K562 (cell line): ENCODE measurements at regions not wholly inside any gene's neighbourhood (a gene's known extent, or its start where the extent isn't known, plus 50 kb on each side); places are given as distances from the start of the nearest gene placed in this dataset.

ENCODE experiments used
- BCL6 ChIP-seq: fragments of 250-450 bp; sonication (Bioruptor Pico); IDR thresholded peaks from 2 replicates; pipeline ENCODE4 v1.4.0; 2020
- CBX2 ChIP-seq: fragments of 200-600 bp; sonication (generic); IDR thresholded peaks from one replicate; pipeline ENCODE4 v1.6.1; 2012; ENCODE audit warnings: mild to moderate bottlenecking, low read length, inconsistent platforms; ENCODE audit not compliant: insufficient read depth, poor library complexity, severe bottlenecking
- CHD2 ChIP-seq: IDR thresholded peaks from 2 replicates; pipeline ENCODE4 v1.6.1; 2011; ENCODE audit warnings: low read depth, low read length
- GATA2 ChIP-seq: sonication (generic); formaldehyde crosslinking; IDR thresholded peaks from 2 replicates; pipeline ENCODE4 v1.4.0; 2020; ENCODE audit warnings: mild to moderate bottlenecking, missing genetic modification reagents
- HEY1 ChIP-seq: fragments of 250-450 bp; sonication (Bioruptor Pico); IDR thresholded peaks from 2 replicates; pipeline ENCODE4 v1.5.0; 2020; ENCODE audit warnings: mild to moderate bottlenecking, moderate library complexity, borderline replicate concordance
- JUNB ChIP-seq: fragments of 450-650 bp; formaldehyde crosslinking; conservative IDR thresholded peaks from 2 replicates; pipeline ENCODE4 v1.4.0; 2020; ENCODE audit warnings: mild to moderate bottlenecking
- MEF2A ChIP-seq: IDR thresholded peaks from 2 replicates; pipeline ENCODE4 v1.6.1; 2011; ENCODE audit warnings: low read depth, mild to moderate bottlenecking, low read length, moderate library complexity; ENCODE audit not compliant: control insufficient read depth
- MYBL2 ChIP-seq, 2 experiments: fragments of 450-650 bp in 1 of 2; sonication (generic) in 1 of 2; formaldehyde crosslinking in 1 of 2; IDR thresholded peaks; 2 replicates each; pipeline versions ENCODE4 v1.6.1 to v1.8.1; 2017 to 2022; ENCODE audit warnings: borderline replicate concordance in 1 of 2, inconsistent platforms in 1 of 2, low read depth in 1 of 2, mild to moderate bottlenecking in 1 of 2, missing genetic modification reagents in 1 of 2, moderate library complexity in 1 of 2
- NCOA1 ChIP-seq: fragments of 450-650 bp; IDR thresholded peaks from 2 replicates; pipeline ENCODE4 v1.6.1; 2016; ENCODE audit warnings: low read depth
- NR2C1 ChIP-seq, 2 experiments: fragments of 450-650 bp; IDR thresholded peaks; 2 replicates each; pipeline ENCODE4 v1.6.1; 2017; ENCODE audit warnings: mild to moderate bottlenecking in 2 of 2, antibody characterized with exemption in 1 of 2, inconsistent platforms in 1 of 2, missing compliant biosample characterization in 1 of 2, missing genetic modification characterization in 1 of 2
- POLR3G ChIP-seq: IDR thresholded peaks from 2 replicates; pipeline ENCODE4 v1.6.1; 2011; ENCODE audit not compliant: insufficient read length, insufficient replicate concordance; ENCODE audit errors: extremely low read depth
- PPARD ChIP-seq: fragments of 250-450 bp; sonication (Bioruptor Pico); IDR thresholded peaks from 2 replicates; pipeline ENCODE4 v1.8.0; 2022; ENCODE audit warnings: inconsistent platforms, mild to moderate bottlenecking, moderate library complexity
- PRMT5 ChIP-seq: sonication (generic); formaldehyde crosslinking; IDR thresholded peaks from 2 replicates; pipeline ENCODE4 v1.5.0; 2020; ENCODE audit warnings: missing genetic modification reagents
- RFX1 ChIP-seq: fragments of 450-650 bp; IDR thresholded peaks from 2 replicates; pipeline ENCODE4 v1.6.1; 2016; ENCODE audit warnings: mild to moderate bottlenecking, moderate library complexity
- RNF2 ChIP-seq: sonication (generic); IDR thresholded peaks from 2 replicates; pipeline ENCODE4 v1.6.1; 2016
- RUNX1 ChIP-seq: sonication (generic); IDR thresholded peaks from 2 replicates; pipeline ENCODE4 v1.6.1; 2016; ENCODE audit warnings: antibody characterized with exemption, low read depth
- SIRT6 ChIP-seq: IDR thresholded peaks from one replicate; pipeline ENCODE4 v1.6.1; 2012; ENCODE audit warnings: low read depth, mild to moderate bottlenecking, control low read depth, inconsistent platforms, low read length, moderate library complexity
- TAF1 ChIP-seq: IDR thresholded peaks from 2 replicates; pipeline ENCODE4 v1.6.1; 2011; ENCODE audit warnings: mild to moderate bottlenecking, low read length, moderate library complexity; ENCODE audit not compliant: insufficient read depth, control insufficient read depth, severe bottlenecking; ENCODE audit errors: extremely low read depth
- THRAP3 ChIP-seq: fragments of 450-650 bp; IDR thresholded peaks from 2 replicates; pipeline ENCODE4 v1.6.1; 2016; ENCODE audit warnings: mild to moderate bottlenecking, inconsistent platforms, borderline replicate concordance
- ZFP30 ChIP-seq: fragments of 250-450 bp; sonication (Bioruptor Pico); IDR thresholded peaks from 2 replicates; pipeline ENCODE4 v1.8.0; 2022; ENCODE audit warnings: moderate library complexity, mild to moderate bottlenecking, inconsistent platforms, borderline replicate concordance
- ZFX ChIP-seq: sonication (generic); formaldehyde crosslinking; IDR thresholded peaks from 2 replicates; pipeline ENCODE4 v1.8.0; 2022; ENCODE audit warnings: mild to moderate bottlenecking, missing genetic modification reagents, moderate library complexity
- ZKSCAN8 ChIP-seq: fragments of 200-800 bp; sonication (Bioruptor generic); IDR thresholded peaks from 2 replicates; pipeline ENCODE4 v1.6.1; 2016; ENCODE audit warnings: missing genetic modification characterization, missing compliant biosample characterization
- ZNF143 ChIP-seq: sonication (generic); formaldehyde crosslinking; IDR thresholded peaks from 2 replicates; pipeline ENCODE4 v1.9.0; 2022; ENCODE audit warnings: mild to moderate bottlenecking, missing genetic modification reagents
- ZNF707 ChIP-seq: fragments of 250-450 bp; sonication (Bioruptor Pico); conservative IDR thresholded peaks from 2 replicates; pipeline ENCODE4 v1.8.0; 2022; ENCODE audit warnings: inconsistent platforms, mild to moderate bottlenecking, moderate library complexity
- ZNF75A ChIP-seq: fragments of 450-650 bp; formaldehyde crosslinking; IDR thresholded peaks from 2 replicates; pipeline ENCODE4 v1.4.0; 2020; ENCODE audit warnings: mild to moderate bottlenecking
- ZNF76 ChIP-seq: fragments of 250-450 bp; sonication (Bioruptor Pico); IDR thresholded peaks from 2 replicates; pipeline ENCODE4 v1.4.0; 2020; ENCODE audit warnings: mild to moderate bottlenecking, moderate library complexity, borderline replicate concordance
- TF ChIP-seq, protein P1 (sequence below): sonication (generic); formaldehyde crosslinking; IDR thresholded peaks from 2 replicates; pipeline ENCODE4 v1.8.1; 2023; ENCODE audit warnings: mild to moderate bottlenecking, missing genetic modification reagents, moderate library complexity
- TF ChIP-seq, protein P2 (sequence below), 2 experiments: fragments of 450-650 bp; IDR thresholded peaks; 2 replicates each; pipeline ENCODE4 v1.6.1; 2016

DNA sequence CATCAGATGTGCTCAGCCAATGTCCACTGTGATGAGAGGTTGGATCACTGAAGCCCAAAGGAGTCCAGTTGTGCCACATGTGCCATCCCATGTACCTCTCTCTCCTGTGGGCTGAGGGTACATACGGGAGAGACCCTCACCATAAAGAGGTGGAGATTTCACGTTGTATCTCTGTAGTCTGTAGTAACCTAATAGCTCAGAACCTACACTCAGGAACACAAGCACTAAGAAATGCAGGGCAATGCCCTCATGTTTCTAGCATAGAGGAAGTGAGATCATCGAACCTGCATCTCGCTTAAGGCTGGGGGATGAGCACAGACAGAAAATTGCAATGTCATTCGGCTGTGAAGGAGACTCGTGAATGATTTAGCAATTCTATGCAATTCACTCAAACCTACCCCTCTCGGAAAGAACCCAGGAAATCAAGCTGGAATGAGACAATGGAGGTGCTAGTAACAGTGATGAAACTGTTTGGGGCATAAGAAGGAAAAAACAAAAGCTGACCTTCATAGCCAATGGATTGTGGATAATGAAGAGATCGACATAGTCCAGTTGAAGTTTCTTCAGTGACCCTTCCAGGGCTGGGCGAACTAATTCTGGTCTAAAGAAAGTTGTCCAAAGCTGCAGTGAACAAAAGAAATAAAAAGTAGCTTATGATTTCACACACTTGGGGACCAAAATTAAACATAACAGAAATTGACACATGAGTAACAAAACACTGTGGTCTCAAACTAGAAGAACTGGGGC, 80.3 kb upstream of the UCN3 start (continued):
- TF ChIP-seq NR2C1 (IDR thresholded peaks at IDR 0.05) (no peak), NR2C1 (tag; IDR thresholded peaks at IDR 0.05) (peak; percentile 51), ZNF76 (CRISPR knock-in tag) (no peak), GATA2 (CRISPR knock-in tag) (no peak), HEY1 (no peak), BCL6 (CRISPR knock-in tag) (no peak), RUNX1 (no peak), MEF2A (no peak), SIRT6 (no peak), RNF2 (no peak; the same call in 1 of the 2 replicates), ZNF707 (CRISPR knock-in tag) (no peak), NCOA1 (no peak), ZFP30 (CRISPR knock-in tag) (no peak), ZKSCAN8 (CRISPR knock-in tag) (no peak), THRAP3 (no peak), TAF1 (no peak), RFX1 (no peak), PRMT5 (CRISPR knock-in tag) (no peak), POLR3G (no peak), MYBL2 (IDR thresholded peaks at IDR 0.05; ENCODE audit: low read depth) (no peak), MYBL2 (CRISPR knock-in tag; IDR thresholded peaks at IDR 0.05; ENCODE audit: borderline replicate concordance) (no peak), ZNF143 (CRISPR knock-in tag) (no peak), CHD2 (no peak), PPARD (CRISPR knock-in tag) (no peak), ZNF75A (CRISPR knock-in tag) (no peak), CBX2 (no peak), JUNB (CRISPR knock-in tag) (no peak), ZFX (no peak)
- TF ChIP-seq, protein P1, sequence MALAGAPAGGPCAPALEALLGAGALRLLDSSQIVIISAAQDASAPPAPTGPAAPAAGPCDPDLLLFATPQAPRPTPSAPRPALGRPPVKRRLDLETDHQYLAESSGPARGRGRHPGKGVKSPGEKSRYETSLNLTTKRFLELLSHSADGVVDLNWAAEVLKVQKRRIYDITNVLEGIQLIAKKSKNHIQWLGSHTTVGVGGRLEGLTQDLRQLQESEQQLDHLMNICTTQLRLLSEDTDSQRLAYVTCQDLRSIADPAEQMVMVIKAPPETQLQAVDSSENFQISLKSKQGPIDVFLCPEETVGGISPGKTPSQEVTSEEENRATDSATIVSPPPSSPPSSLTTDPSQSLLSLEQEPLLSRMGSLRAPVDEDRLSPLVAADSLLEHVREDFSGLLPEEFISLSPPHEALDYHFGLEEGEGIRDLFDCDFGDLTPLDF: no peak
- TF ChIP-seq, protein P2, sequence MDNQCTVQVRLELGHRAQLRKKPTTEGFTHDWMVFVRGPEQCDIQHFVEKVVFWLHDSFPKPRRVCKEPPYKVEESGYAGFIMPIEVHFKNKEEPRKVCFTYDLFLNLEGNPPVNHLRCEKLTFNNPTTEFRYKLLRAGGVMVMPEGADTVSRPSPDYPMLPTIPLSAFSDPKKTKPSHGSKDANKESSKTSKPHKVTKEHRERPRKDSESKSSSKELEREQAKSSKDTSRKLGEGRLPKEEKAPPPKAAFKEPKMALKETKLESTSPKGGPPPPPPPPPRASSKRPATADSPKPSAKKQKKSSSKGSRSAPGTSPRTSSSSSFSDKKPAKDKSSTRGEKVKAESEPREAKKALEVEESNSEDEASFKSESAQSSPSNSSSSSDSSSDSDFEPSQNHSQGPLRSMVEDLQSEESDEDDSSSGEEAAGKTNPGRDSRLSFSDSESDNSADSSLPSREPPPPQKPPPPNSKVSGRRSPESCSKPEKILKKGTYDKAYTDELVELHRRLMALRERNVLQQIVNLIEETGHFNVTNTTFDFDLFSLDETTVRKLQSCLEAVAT (IDR thresholded peaks at IDR 0.05): no peak
